ENCODE measurements at regions not wholly inside any gene's neighbourhood (a gene's known extent, or its start where the extent isn't known, plus 50 kb on each side); places are given as distances from the start of the nearest gene placed in this dataset.

DNA sequence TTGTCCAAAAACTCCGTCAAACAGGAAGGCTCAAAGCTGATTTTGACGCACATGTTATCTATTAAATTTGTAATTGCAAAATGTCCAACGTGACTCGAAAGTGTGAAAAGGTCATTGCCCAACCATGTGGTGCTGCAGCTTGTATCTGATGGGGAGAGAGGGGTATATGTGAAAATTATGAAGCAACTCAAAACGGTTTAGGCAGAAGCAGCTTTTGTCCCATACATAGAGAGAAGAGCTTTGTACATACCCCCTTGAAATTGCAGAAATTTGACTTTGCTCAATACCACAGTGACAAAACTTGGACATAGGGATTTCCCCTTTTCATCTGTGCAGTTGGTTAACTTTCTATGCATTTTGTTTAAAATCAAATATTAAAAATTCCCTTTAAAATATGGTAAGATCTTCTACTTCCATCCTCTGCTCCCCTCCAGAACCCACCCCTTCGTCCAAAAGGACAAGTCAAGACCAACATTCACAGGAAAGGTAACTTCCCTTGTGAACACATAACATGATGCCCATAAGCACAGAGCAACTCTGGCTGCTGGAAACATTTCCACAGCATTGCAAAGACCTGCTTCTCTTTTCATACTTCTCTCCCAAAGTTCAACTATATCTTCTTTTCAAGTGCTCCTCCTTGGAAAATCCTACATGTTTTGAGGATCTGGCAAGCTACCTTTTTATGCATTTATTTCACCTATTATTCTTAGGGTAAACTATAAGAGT, 253.7 kb upstream of the THBS1 start:
- DNase-seq: no peak

DNA sequence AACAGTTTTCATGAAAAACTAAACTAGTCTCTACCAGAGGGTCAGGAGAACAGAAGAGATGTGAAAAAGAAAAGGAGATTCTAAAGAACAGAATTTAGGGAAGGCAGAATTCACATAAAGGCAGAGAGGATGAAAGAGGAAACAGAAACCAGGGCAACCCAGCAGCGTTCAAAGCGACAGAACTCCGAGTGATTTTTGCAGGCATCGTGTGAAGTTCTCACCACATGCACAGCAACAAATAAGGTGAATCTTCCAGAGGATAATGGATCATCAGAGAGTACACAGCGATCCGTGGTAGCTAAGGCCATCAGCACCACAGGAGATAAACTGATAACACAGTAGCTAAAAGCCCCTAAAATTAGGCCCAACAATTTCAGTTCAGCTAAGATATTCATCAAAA, 250.8 kb upstream of the THBS1 start:
- DNase-seq: no peak

GRCh38 chr15:39331584-39331983, 249.3 kb upstream of the THBS1 start:
- no peak for DNase-seq

DNA sequence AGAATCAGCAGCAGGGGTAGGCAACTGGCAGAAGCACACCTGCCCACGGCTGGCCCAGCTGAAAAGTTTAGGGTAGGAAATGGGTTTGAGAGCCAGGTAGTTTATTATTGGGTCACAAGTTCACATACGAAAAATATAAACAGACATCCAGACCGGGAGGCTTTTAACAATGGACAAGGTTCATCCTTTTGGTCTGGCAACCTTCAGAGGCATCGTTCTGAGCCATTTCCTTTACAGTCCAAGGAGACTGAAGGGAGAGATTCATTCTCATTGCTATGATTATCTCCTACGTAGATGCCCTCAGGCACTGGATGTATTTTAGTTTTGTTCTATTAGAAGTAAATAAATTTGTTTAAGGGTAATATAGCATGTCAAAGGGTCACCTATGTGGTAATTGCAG, 248.0 kb upstream of the THBS1 start:
- DNase-seq: no peak

DNA sequence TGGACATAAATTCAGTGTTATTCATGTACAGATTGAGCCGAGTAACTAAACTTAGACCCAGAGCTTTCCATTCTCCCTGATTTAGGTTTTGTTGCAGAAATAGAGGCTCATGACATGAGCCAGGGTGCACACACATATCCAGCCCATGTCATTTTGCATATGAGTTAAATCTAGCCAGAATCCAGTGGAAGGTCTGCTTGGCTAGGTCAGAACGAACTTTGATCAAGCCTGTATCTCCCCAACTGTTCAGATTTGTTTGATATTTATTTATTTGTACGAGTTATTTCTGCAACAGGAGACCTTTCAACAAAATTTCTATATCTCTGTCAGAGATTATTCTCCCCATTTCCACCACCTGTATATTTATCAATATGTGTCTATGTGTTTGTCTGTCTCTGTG, 247.5 kb upstream of the THBS1 start:
- DNase-seq: no peak

DNA sequence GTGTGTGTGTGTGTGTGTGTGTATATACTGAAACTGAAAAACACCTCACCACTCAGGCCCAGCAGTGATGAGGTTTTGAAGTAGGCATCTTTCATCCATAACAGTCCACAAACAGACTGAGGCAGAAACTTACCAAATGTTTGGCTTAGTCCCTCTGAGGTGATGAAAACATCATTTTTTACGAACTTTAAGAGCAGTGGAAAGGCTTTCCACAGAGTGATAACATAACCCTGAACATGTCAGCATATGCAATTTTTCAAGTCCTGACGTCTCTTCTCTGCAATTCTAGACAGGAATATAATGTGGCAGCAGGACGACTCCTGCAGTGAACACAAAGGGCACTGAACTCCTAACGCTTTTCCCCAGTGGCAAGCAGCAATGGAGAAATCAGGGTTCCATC, 247.0 kb upstream of the THBS1 start:
- DNase-seq: no peak

- no peak for DNase-seq
These were observed 244.0 kb upstream of the THBS1 start for GRCh38 chr15:39336926-39337325.

- DNase-seq: no peak
These were observed 242.6 kb upstream of the THBS1 start for GRCh38 chr15:39338251-39338650.

DNA sequence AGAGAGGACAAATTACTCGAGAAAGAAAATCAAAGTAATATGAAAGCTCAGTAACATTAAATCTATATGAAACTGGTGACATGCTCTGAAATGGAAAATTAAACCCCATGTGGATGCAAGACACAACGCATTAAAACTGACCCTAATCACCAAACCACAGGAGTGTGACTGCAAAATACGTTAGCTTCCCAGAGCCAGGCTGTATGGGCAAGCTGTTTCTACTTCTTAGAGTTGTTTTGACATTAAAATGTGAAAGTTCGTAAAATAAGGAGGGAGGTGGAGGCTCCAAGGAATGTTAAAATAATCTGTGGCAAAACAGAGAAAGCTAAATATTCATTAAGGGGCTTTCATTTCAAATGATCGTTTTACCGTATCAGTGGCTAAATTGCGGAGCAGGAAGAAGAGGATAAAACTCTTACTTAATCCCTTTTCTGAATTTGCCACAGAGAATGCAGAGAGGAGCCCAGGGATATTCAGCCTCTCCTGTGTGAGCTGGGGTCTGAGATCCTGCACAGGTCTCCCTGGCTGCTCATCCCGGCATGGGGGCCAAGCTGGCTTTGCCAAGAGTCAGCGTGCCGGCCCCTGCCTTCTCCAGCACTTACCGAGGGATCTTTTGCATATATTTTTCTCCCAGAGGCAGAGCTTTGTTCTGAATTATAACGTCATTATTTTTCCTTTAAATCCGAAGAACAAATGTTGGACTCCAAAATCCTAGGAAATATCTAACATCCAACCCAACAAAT, 239.8 kb upstream of the THBS1 start:
- no peak for DNase-seq

DNA sequence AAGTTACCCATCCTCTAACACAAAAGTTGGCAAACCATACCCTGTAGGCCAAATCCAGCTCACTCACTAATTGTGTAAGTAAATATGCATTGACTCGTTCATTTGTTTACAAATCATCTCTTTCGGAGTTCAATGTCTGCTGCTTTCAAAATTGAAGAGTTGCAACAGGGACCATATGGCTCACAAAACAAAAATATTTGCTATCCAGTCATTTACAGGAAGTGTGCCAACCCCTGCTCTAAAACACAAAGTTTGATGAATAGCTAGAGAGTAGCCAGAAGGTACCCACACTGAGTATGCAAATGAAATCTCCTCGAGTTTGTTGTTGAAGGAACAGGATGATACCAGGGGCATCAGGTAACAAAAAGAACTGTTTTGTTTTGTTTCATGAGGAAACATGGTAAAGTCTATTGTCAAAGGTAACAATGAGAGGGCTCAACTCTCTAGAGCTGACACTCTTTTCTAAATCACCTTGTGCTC, 236.2 kb upstream of the THBS1 start:
- DNase-seq: no peak

- DNase-seq: no peak
These were observed 235.7 kb upstream of the THBS1 start for GRCh38 chr15:39345176-39345575.

- no peak for DNase-seq
These were observed 233.4 kb upstream of the THBS1 start for GRCh38 chr15:39347453-39347852.

DNA sequence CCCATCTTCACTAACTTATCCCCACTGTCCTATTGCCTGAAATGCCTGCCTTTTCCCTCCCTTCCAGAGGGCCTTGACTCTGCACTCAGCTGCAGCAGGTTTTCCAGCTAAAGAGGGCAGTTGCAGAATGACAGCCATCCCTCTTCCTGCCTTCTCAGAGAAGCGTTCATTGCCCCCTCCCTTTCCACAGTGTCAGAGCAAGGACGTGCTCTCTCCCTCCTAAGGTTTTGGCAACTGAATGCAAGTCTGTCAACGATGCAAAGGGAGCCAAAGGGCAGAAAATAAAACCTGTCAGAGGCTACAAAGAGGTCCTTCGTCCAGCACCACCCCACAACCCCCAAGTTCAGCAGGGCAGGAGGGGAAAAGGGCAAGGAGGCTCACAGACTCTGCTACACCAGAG, 230.1 kb upstream of the THBS1 start:
- DNase-seq: no peak

GRCh38 chr15:39354189-39354588, 226.7 kb upstream of the THBS1 start:
- no peak for DNase-seq

DNA sequence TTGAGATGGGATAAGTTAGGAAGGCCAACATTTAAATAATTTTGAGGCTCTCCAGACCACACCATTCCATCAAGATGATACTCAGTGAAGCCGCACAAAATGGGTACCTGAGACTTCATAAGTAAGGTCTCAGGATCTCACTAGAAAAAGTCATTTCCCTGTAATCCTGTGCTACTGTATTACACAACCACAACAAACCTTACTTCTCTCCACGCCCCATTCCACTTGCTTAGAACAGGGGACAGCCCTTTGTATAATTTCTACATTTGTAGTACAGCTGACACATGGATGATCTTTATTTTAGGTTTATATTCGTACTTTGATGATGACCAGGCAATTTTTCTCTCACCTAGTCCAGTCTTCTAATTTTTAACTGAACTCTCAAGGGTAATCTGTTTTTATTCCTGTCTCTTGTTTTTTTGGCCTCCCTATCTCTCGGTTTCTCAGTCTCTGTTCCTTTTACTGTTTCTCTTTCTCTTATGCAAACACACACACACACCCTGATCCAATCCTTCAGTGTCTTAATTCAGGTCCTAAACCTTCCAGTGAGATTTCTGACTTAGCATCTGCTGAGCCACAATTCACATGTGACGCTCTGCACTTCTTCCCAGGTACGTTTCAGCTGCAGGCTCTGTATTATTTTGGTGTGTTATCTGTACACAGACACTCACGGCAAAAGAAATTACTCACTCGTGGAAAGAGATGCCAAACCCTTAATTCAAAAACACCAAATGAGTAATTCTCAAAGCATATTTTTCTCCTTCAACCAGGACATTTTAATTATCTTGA, 223.2 kb upstream of the THBS1 start:
- no peak for DNase-seq

DNA sequence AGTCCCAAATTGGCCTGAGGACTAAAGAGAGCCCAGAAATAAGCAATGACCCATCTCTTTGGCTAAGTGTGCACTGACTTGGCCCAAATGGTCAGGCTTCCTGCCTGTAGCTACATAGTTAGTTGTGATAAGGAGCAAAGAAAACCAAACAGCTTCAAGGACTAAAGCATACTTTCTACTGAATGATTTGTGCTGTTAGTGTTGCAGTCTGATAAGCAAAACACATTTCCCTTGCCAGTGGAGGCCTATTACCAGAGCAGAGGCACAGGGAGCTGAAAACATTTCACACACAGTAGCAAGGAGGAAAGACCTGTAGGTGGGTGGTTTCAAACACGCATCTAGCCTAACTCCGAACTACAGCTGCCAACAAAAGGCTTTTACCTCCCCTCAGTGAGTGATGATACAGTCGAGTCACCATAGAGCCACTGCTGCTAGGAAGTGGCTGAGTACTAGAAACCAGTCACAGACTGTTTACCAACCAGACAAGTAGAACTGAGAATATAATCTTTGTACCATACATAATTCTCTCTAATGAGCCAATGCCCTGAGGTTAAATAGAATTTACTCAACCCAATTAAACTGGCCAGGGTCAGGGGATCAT, 222.3 kb upstream of the THBS1 start:
- DNase-seq: no peak

GRCh38 chr15:39359771-39360170, 221.1 kb upstream of the THBS1 start:
- DNase-seq: no peak

GRCh38 chr15:39360452-39360851, 220.4 kb upstream of the THBS1 start:
- no peak for DNase-seq

GRCh38 chr15:39361497-39361896, 219.4 kb upstream of the THBS1 start:
- no peak for DNase-seq

- peak; percentile 23 to 40 for DNase-seq
These were observed 217.9 kb upstream of the THBS1 start for GRCh38 chr15:39362821-39363561.

GRCh38 chr15:39363761-39364586, 216.9 kb upstream of the THBS1 start:
- DNase-seq: no peak

- no peak for DNase-seq
These were observed 216.2 kb upstream of the THBS1 start for GRCh38 chr15:39364721-39365120.
